ENCODE measurements at regions not wholly inside any gene's neighbourhood (a gene's known extent, or its start where the extent isn't known, plus 50 kb on each side); places are given as distances from the start of the nearest gene placed in this dataset.

DNA sequence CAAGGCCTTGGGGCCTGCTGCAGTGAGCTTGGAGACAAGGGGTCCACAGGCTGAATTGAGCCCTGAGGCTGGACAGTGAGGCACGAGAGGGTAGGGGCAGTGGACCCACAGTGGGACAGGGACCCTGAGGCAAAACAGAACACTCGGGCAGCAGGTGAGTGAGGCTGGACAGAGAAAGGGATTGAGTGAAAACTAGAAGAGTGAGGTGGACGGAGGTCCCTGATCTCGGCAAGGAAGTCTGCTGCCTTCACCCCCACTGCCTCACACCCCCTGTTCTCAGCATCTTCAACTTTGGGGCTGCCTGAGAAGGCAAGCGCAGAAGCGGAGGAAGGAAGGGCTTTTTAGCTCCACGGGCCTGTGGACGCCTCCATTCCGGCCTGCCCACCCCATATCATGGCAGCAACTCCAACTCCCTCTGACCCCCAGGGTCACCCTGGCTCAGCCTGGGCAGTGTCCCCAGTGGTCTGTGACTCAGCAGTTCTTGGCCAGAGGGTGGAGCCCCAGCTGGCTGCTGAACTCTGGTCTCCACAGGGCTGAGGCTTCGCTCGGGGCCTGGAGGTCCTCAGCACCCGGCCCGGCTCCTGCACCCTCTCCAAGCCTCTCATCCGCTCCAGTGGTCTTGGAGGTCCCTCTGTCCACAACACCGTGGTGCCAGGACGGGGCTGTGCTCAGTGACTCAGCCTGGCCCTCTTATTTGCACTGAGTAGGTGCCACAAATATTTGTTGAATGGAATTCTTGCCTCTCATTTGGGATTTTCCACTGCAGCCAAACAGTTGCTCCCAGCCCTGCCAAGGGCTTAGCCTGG lies 60.0 kb upstream of the EPS8L3 start (continued):
- TF ChIP-seq, protein P1, sequence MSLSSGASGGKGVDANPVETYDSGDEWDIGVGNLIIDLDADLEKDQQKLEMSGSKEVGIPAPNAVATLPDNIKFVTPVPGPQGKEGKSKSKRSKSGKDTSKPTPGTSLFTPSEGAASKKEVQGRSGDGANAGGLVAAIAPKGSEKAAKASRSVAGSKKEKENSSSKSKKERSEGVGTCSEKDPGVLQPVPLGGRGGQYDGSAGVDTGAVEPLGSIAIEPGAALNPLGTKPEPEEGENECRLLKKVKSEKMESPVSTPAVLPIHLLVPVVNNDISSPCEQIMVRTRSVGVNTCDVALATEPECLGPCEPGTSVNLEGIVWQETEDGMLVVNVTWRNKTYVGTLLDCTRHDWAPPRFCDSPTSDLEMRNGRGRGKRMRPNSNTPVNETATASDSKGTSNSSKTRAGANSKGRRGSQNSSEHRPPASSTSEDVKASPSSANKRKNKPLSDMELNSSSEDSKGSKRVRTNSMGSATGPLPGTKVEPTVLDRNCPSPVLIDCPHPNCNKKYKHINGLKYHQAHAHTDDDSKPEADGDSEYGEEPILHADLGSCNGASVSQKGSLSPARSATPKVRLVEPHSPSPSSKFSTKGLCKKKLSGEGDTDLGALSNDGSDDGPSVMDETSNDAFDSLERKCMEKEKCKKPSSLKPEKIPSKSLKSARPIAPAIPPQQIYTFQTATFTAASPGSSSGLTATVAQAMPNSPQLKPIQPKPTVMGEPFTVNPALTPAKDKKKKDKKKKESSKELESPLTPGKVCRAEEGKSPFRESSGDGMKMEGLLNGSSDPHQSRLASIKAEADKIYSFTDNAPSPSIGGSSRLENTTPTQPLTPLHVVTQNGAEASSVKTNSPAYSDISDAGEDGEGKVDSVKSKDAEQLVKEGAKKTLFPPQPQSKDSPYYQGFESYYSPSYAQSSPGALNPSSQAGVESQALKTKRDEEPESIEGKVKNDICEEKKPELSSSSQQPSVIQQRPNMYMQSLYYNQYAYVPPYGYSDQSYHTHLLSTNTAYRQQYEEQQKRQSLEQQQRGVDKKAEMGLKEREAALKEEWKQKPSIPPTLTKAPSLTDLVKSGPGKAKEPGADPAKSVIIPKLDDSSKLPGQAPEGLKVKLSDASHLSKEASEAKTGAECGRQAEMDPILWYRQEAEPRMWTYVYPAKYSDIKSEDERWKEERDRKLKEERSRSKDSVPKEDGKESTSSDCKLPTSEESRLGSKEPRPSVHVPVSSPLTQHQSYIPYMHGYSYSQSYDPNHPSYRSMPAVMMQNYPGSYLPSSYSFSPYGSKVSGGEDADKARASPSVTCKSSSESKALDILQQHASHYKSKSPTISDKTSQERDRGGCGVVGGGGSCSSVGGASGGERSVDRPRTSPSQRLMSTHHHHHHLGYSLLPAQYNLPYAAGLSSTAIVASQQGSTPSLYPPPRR (CRISPR knock-in tag; IDR thresholded peaks at IDR 0.05; ENCODE audit: borderline replicate concordance): no peak
- TF ChIP-seq, protein P2, sequence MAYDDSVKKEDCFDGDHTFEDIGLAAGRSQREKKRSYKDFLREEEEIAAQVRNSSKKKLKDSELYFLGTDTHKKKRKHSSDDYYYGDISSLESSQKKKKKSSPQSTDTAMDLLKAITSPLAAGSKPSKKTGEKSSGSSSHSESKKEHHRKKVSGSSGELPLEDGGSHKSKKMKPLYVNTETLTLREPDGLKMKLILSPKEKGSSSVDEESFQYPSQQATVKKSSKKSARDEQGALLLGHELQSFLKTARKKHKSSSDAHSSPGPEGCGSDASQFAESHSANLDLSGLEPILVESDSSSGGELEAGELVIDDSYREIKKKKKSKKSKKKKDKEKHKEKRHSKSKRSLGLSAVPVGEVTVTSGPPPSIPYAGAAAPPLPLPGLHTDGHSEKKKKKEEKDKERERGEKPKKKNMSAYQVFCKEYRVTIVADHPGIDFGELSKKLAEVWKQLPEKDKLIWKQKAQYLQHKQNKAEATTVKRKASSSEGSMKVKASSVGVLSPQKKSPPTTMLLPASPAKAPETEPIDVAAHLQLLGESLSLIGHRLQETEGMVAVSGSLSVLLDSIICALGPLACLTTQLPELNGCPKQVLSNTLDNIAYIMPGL (CRISPR knock-in tag; IDR thresholded peaks at IDR 0.05; ENCODE audit: borderline replicate concordance in 1 of 2, low read depth in 1 of 2): peak in 1 of 2 experiments; percentile 55; a peak in 2 of 4 replicates
- TF ChIP-seq ETV6 (CRISPR knock-in tag; conservative IDR thresholded peaks at IDR 0.05) (0 out of 2 replicates have a peak, but pooled peaks have one; percentile 37), ZBTB7A (CRISPR knock-in tag; IDR thresholded peaks at IDR 0.05) (peak; percentile 45; the same call in 1 of the 2 replicates), TP53 (CRISPR knock-in tag; conservative IDR thresholded peaks at IDR 0.05) (no peak), ZNF616 (CRISPR knock-in tag; IDR thresholded peaks at IDR 0.05; ENCODE audit: low read depth) (no peak), IRF2 (CRISPR knock-in tag; IDR thresholded peaks at IDR 0.05) (peak; percentile 61; the same call in 1 of the 2 replicates), ZFX (CRISPR knock-in tag; IDR thresholded peaks at IDR 0.05; ENCODE audit: low read depth) (peak; percentile 86), ZNF570 (CRISPR knock-in tag; IDR thresholded peaks at IDR 0.05; ENCODE audit: borderline replicate concordance) (no peak), MED1 (CRISPR knock-in tag; IDR thresholded peaks at IDR 0.05) (peak; percentile 85), SAP130 (CRISPR knock-in tag; IDR thresholded peaks at IDR 0.05; ENCODE audit: low read depth) (peak; percentile 86), ZSCAN25 (CRISPR knock-in tag; IDR thresholded peaks at IDR 0.05) (peak; percentile 90), EEA1 (CRISPR knock-in tag; IDR thresholded peaks at IDR 0.05; ENCODE audit: borderline replicate concordance) (no peak), CBFB (CRISPR knock-in tag; IDR thresholded peaks at IDR 0.05) (0 out of 2 replicates have a peak, but pooled peaks have one; percentile 20), GATA4 (IDR thresholded peaks at IDR 0.05; ENCODE audit: borderline replicate concordance, low read depth) (no peak), HDAC1 (CRISPR knock-in tag; IDR thresholded peaks at IDR 0.05) (peak; percentile 78)
- TF ChIP-seq, protein P3, sequence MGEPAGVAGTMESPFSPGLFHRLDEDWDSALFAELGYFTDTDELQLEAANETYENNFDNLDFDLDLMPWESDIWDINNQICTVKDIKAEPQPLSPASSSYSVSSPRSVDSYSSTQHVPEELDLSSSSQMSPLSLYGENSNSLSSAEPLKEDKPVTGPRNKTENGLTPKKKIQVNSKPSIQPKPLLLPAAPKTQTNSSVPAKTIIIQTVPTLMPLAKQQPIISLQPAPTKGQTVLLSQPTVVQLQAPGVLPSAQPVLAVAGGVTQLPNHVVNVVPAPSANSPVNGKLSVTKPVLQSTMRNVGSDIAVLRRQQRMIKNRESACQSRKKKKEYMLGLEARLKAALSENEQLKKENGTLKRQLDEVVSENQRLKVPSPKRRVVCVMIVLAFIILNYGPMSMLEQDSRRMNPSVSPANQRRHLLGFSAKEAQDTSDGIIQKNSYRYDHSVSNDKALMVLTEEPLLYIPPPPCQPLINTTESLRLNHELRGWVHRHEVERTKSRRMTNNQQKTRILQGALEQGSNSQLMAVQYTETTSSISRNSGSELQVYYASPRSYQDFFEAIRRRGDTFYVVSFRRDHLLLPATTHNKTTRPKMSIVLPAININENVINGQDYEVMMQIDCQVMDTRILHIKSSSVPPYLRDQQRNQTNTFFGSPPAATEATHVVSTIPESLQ (CRISPR knock-in tag; conservative IDR thresholded peaks at IDR 0.05): no peak
- TF ChIP-seq, protein P4, sequence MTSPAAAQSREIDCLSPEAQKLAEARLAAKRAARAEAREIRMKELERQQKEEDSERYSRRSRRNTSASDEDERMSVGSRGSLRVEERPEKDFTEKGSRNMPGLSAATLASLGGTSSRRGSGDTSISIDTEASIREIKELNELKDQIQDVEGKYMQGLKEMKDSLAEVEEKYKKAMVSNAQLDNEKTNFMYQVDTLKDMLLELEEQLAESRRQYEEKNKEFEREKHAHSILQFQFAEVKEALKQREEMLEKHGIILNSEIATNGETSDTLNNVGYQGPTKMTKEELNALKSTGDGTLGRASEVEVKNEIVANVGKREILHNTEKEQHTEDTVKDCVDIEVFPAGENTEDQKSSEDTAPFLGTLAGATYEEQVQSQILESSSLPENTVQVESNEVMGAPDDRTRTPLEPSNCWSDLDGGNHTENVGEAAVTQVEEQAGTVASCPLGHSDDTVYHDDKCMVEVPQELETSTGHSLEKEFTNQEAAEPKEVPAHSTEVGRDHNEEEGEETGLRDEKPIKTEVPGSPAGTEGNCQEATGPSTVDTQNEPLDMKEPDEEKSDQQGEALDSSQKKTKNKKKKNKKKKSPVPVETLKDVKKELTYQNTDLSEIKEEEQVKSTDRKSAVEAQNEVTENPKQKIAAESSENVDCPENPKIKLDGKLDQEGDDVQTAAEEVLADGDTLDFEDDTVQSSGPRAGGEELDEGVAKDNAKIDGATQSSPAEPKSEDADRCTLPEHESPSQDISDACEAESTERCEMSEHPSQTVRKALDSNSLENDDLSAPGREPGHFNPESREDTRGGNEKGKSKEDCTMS (CRISPR knock-in tag; conservative IDR thresholded peaks at IDR 0.05): no peak
